ENCODE measurements at regions not wholly inside any gene's neighbourhood (a gene's known extent, or its start where the extent isn't known, plus 50 kb on each side); places are given as distances from the start of the nearest gene placed in this dataset.
"Not testable (repeated sequence)": the region's sequence is repeated elsewhere in the genome, so short reads cannot be mapped to it uniquely, and the experiment has no call there.

- Mint-ChIP-seq H3K27ac (no peak overlapping the region), H3K4me1 (no peaks in the 10 kb centered on the region)
- no peak for ATAC-seq
Measured at GRCh38 chr15:95635666-95636065, 694.8 kb upstream of the NR2F2 start.

GRCh38 chr15:95636107-95636506 lies 694.4 kb upstream of the NR2F2 start:
- no peaks in the 10 kb centered on the region for H3K4me1 Mint-ChIP-seq
- peaks cover 5% of the 10 kb centered on the region for H3K9me3 Mint-ChIP-seq
- no peaks in the 10 kb centered on the region for H3K36me3 Mint-ChIP-seq (ENCODE audit: low read depth)
- DNase-seq (no peak), ATAC-seq (no peak)
- H3K27ac Mint-ChIP-seq = no peak overlapping the region
- H3K4me3 Mint-ChIP-seq = no peak overlapping the region
- H3K27me3 Mint-ChIP-seq = peaks cover 9% of the 10 kb centered on the region

More at GRCh38 chr15:95635666-95636065, 694.8 kb upstream of the NR2F2 start:
- no peak for DNase-seq
- Mint-ChIP-seq H3K36me3 (ENCODE audit: low read depth) (no peaks in the 10 kb centered on the region), H3K4me3 (no peak overlapping the region), H3K27me3 (peaks cover 11% of the 10 kb centered on the region), H3K9me3 (peaks cover 7% of the 10 kb centered on the region)

- H3K36me3 Mint-ChIP-seq (ENCODE audit: low read depth); H3K9me3 Mint-ChIP-seq; H3K27me3 Mint-ChIP-seq; H3K27ac Mint-ChIP-seq; H3K4me1 Mint-ChIP-seq; H3K4me3 Mint-ChIP-seq; DNase-seq; ATAC-seq: not testable (repeated sequence)
Measured at GRCh38 chr15:95637234-95637633, 693.3 kb upstream of the NR2F2 start.

- DNase-seq = no peak
- ATAC-seq = no peak
- Mint-ChIP-seq H3K27me3 (peaks cover 5% of the 10 kb centered on the region), H3K36me3 (ENCODE audit: low read depth) (no peaks in the 10 kb centered on the region), H3K27ac (no peak overlapping the region), H3K4me1 (no peaks in the 10 kb centered on the region), H3K9me3 (no peaks in the 10 kb centered on the region), H3K4me3 (no peak overlapping the region)
Measured at GRCh38 chr15:95639208-95639607, 691.3 kb upstream of the NR2F2 start.

GRCh38 chr15:95644100-95644875 lies 686.2 kb upstream of the NR2F2 start:
- ATAC-seq (no peak), DNase-seq (no peak)
- H3K4me1 Mint-ChIP-seq = no peaks in the 10 kb centered on the region
- no peaks in the 10 kb centered on the region for H3K9me3 Mint-ChIP-seq
- H3K27me3 Mint-ChIP-seq = peaks cover 9% of the 10 kb centered on the region
- H3K36me3 Mint-ChIP-seq (ENCODE audit: low read depth) = no peaks in the 10 kb centered on the region
- no peak overlapping the region for H3K4me3 Mint-ChIP-seq
- H3K27ac Mint-ChIP-seq = no peak overlapping the region

- Mint-ChIP-seq H3K27me3 (peaks cover 9% of the 10 kb centered on the region), H3K27ac (no peak overlapping the region), H3K36me3 (ENCODE audit: low read depth) (no peaks in the 10 kb centered on the region), H3K9me3 (no peaks in the 10 kb centered on the region), H3K4me3 (no peak overlapping the region), H3K4me1 (no peaks in the 10 kb centered on the region)
- ATAC-seq (no peak), DNase-seq (no peak)
Measured at GRCh38 chr15:95645791-95646338, 684.6 kb upstream of the NR2F2 start.

- no peak for DNase-seq
- ATAC-seq = no peak
- Mint-ChIP-seq H3K36me3 (ENCODE audit: low read depth) (no peaks in the 10 kb centered on the region), H3K4me1 (no peaks in the 10 kb centered on the region), H3K27ac (no peak overlapping the region), H3K9me3 (no peaks in the 10 kb centered on the region), H3K4me3 (no peak overlapping the region), H3K27me3 (peaks cover 9% of the 10 kb centered on the region)
Measured at GRCh38 chr15:95646484-95647273, 683.8 kb upstream of the NR2F2 start.

- Mint-ChIP-seq H3K27me3 (peaks cover 9% of the 10 kb centered on the region), H3K9me3 (no peaks in the 10 kb centered on the region), H3K27ac (no peak overlapping the region), H3K4me1 (no peaks in the 10 kb centered on the region), H3K36me3 (ENCODE audit: low read depth) (no peaks in the 10 kb centered on the region), H3K4me3 (no peak overlapping the region)
- no peak for DNase-seq
- no peak for ATAC-seq
Measured at GRCh38 chr15:95647531-95648277, 682.8 kb upstream of the NR2F2 start.

- H3K9me3 Mint-ChIP-seq = no peaks in the 10 kb centered on the region
- H3K27me3 Mint-ChIP-seq = no peaks in the 10 kb centered on the region
- H3K4me3 Mint-ChIP-seq = no peak overlapping the region
- no peaks in the 10 kb centered on the region for H3K36me3 Mint-ChIP-seq (ENCODE audit: low read depth)
- no peak overlapping the region for H3K27ac Mint-ChIP-seq
- no peak for ATAC-seq
- no peaks in the 10 kb centered on the region for H3K4me1 Mint-ChIP-seq
- no peak for DNase-seq
Measured at GRCh38 chr15:95653361-95653805, 677.1 kb upstream of the NR2F2 start.

GRCh38 chr15:95655089-95655607 lies 675.4 kb upstream of the NR2F2 start:
- Mint-ChIP-seq H3K27me3 (peaks cover 8% of the 10 kb centered on the region), H3K4me1 (no peaks in the 10 kb centered on the region), H3K27ac (no peak overlapping the region), H3K9me3 (no peaks in the 10 kb centered on the region), H3K36me3 (ENCODE audit: low read depth) (no peaks in the 10 kb centered on the region), H3K4me3 (no peak overlapping the region)
- ATAC-seq (no peak), DNase-seq (no peak)

- ATAC-seq (no peak), DNase-seq (no peak)
- H3K4me1 Mint-ChIP-seq = no peaks in the 10 kb centered on the region
- H3K36me3 Mint-ChIP-seq (ENCODE audit: low read depth) = no peaks in the 10 kb centered on the region
- H3K9me3 Mint-ChIP-seq = peaks cover 4% of the 10 kb centered on the region
- H3K27ac Mint-ChIP-seq = no peak overlapping the region
- H3K27me3 Mint-ChIP-seq = peaks cover 8% of the 10 kb centered on the region
- no peak overlapping the region for H3K4me3 Mint-ChIP-seq
Measured at GRCh38 chr15:95656595-95656994, 673.9 kb upstream of the NR2F2 start.

- peaks cover 4% of the 10 kb centered on the region for H3K9me3 Mint-ChIP-seq
- no peaks in the 10 kb centered on the region for H3K4me1 Mint-ChIP-seq
- ATAC-seq (no peak), DNase-seq (no peak)
- peaks cover 8% of the 10 kb centered on the region for H3K27me3 Mint-ChIP-seq
- H3K36me3 Mint-ChIP-seq (ENCODE audit: low read depth) = no peaks in the 10 kb centered on the region
- no peak overlapping the region for H3K27ac Mint-ChIP-seq
- H3K4me3 Mint-ChIP-seq = no peak overlapping the region
Measured at GRCh38 chr15:95658799-95659198, 671.7 kb upstream of the NR2F2 start.

- peaks cover 4% of the 10 kb centered on the region for H3K9me3 Mint-ChIP-seq
- no peaks in the 10 kb centered on the region for H3K4me1 Mint-ChIP-seq
- H3K27me3 Mint-ChIP-seq = peaks cover 8% of the 10 kb centered on the region
- no peaks in the 10 kb centered on the region for H3K36me3 Mint-ChIP-seq (ENCODE audit: low read depth)
- no peak overlapping the region for H3K27ac Mint-ChIP-seq
- no peak for DNase-seq
- no peak overlapping the region for H3K4me3 Mint-ChIP-seq
- ATAC-seq = no peak
Measured at GRCh38 chr15:95659656-95660055, 670.8 kb upstream of the NR2F2 start.

- H3K4me1 Mint-ChIP-seq = no peaks in the 10 kb centered on the region
- H3K27ac Mint-ChIP-seq = no peak overlapping the region
- DNase-seq (no peak), ATAC-seq (no peak)
- H3K27me3 Mint-ChIP-seq = peaks cover 10% of the 10 kb centered on the region
- H3K36me3 Mint-ChIP-seq (ENCODE audit: low read depth) = no peaks in the 10 kb centered on the region
- peaks cover 4% of the 10 kb centered on the region for H3K9me3 Mint-ChIP-seq
- H3K4me3 Mint-ChIP-seq = no peak overlapping the region
Measured at GRCh38 chr15:95662638-95663037, 667.9 kb upstream of the NR2F2 start.

Measured in activated naive CD8-positive, alpha-beta T cell treated with anti-CD3 and anti-CD28 coated beads, Interleukin-2, amount 50 U/mL, for 24 hours (primary cell).